Astrocyte of the spinal cord (primary cell): ENCODE measurements at regions not wholly inside any gene's neighbourhood (a gene's known extent, or its start where the extent isn't known, plus 50 kb on each side); places are given as distances from the start of the nearest gene placed in this dataset.

Experiments used
- DNase-seq: peaks from one replicate; pipeline ENCODE4 v3.0.0; 2011; ENCODE audit warnings: low read depth, low spot score
- H3K4me3 ChIP-seq: 2 replicates; pipeline ENCODE4 v1.5.1; 2011; ENCODE audit warnings: low read depth, mild to moderate bottlenecking, low read length, moderate library complexity
- CTCF ChIP-seq: IDR thresholded peaks from 2 replicates; pipeline ENCODE4 v1.5.1; 2012; ENCODE audit warnings: low read depth, mild to moderate bottlenecking, low read length, inconsistent platforms
- in situ Hi-C: cut with HindIII; loops from 2 replicates; pipeline ENCODE4 v1.10.0; 2017; ENCODE audit warnings: low sequenced_read_pairs

GRCh38 chr9:2260417-2261306, 245.5 kb downstream of the SMARCA2 start:
- no peak for TF ChIP-seq CTCF
- in situ Hi-C loops = no loop called here
- DNase-seq = peak; percentile 56
- H3K4me3 ChIP-seq = no peak overlapping the region

GRCh38 chr9:2261421-2262103, 246.4 kb downstream of the SMARCA2 start:
- no peak overlapping the region for H3K4me3 ChIP-seq
- no peak for TF ChIP-seq CTCF
- in situ Hi-C loops = no loop called here
- no peak for DNase-seq

- H3K4me3 ChIP-seq = no peak overlapping the region
- in situ Hi-C loops = no loop called here
- no peak for TF ChIP-seq CTCF
- peak; percentile 23 for DNase-seq
Measured at GRCh38 chr9:2262386-2263071, 247.4 kb downstream of the SMARCA2 start.

GRCh38 chr9:2263111-2263510, 248.0 kb downstream of the SMARCA2 start:
- TF ChIP-seq CTCF = no peak
- in situ Hi-C loops = no loop called here
- no peak overlapping the region for H3K4me3 ChIP-seq
- DNase-seq = no peak

- DNase-seq = no peak
- TF ChIP-seq CTCF = no peak
- no peak overlapping the region for H3K4me3 ChIP-seq
- in situ Hi-C loops = no loop called here
Measured at GRCh38 chr9:2263665-2264064, 248.5 kb downstream of the SMARCA2 start.

- no peak for TF ChIP-seq CTCF
- H3K4me3 ChIP-seq = no peak overlapping the region
- in situ Hi-C loops = no loop called here
- no peak for DNase-seq
Measured at GRCh38 chr9:2264081-2264480, 248.9 kb downstream of the SMARCA2 start.
